Adrenal gland (tissue), 9 donors: ENCODE measurements at regions not wholly inside any gene's neighbourhood (a gene's known extent, or its start where the extent isn't known, plus 50 kb on each side); places are given as distances from the start of the nearest gene placed in this dataset.

Experiments
- DNase-seq, 7 donors: peaks; one replicate each; pipeline ENCODE4 v3.0.0-alpha.2; 2019 to 2020
- H3K27ac ChIP-seq, 5 donors: fragments of 200-600 bp; sonication (generic) in 4 of 5; 1 replicate in 3 of 5; 2 replicates in 2 of 5; pipeline versions ENCODE4 v1.5.1 to v1.8.0; 2016 to 2020; ENCODE audit warnings: mild to moderate bottlenecking in 1 of 5
- H3K27me3 ChIP-seq: fragments of 200-600 bp; 2 replicates; pipeline ENCODE4 v1.8.0; 2021
- H3K36me3 ChIP-seq, 2 donors: fragments of 200-600 bp; replicated peaks in 1 of 2; 1 replicate in 1 of 2; 2 replicates in 1 of 2; pipeline versions ENCODE4 v1.5.1 to v1.8.0; 2018 to 2022
- H3K4me1 ChIP-seq, 2 donors: fragments of 200-600 bp; replicated peaks in 1 of 2; 1 replicate in 1 of 2; 2 replicates in 1 of 2; pipeline versions ENCODE4 v1.5.1 to v1.8.0; 2018 to 2021
- H3K4me3 ChIP-seq, 4 donors: fragments of 200-600 bp; sonication (generic) in 3 of 4; one replicate each; pipeline ENCODE4 v1.5.1; 2016 to 2018
- H3K9me3 ChIP-seq, 3 donors: fragments of 200-600 bp; sonication (generic) in 1 of 3; replicated peaks in 1 of 3; 1 replicate in 2 of 3; 2 replicates in 1 of 3; pipeline versions ENCODE4 v1.5.1 to v1.8.0; 2016 to 2021
- POLR2A ChIP-seq, 2 donors: fragments of 450-650 bp; IDR thresholded peaks; one replicate each; pipeline ENCODE4 v1.6.1; 2017; ENCODE audit warnings: antibody characterized with exemption in 2 of 2, mild to moderate bottlenecking in 2 of 2, moderate library complexity in 1 of 2
- WGBS, 4 donors: extraction: QIAGEN DNeasy Blood & Tissue Kit in 2 of 4; methylation state at CpG; one replicate each; pipeline versions ENCODE4 v1.1.5 to v1.1.7; 2013 to 2017; 5-methylcytosine and 5-hydroxymethylcytosine counted together
- intact Hi-C, 2 donors: fragments of 100-400 bp; cut with DNase I; formaldehyde crosslinking; loops; one replicate each; pipeline versions ENCODE4 v1.14.1 to v1.15.0; 2022 to 2023
- TF ChIP-seq, protein P1 (sequence below), 6 experiments: fragments of 450-650 bp in 4 of 6; fragments of 200-600 bp in 2 of 6; sonication (generic) in 1 of 6; IDR thresholded peaks; 1 replicate in 5 of 6; 2 replicates in 1 of 6; pipeline versions ENCODE4 v1.5.1 to v1.8.0; 2016 to 2021; ENCODE audit warnings: antibody characterized with exemption in 6 of 6, mild to moderate bottlenecking in 2 of 6, moderate library complexity in 1 of 6
- donor health status: healthy with polysubstance abuse.
- donor health status: Bipolar disorder and iron deficiency.
- donor health status: DM: yes; HTN: yes; CAD: no.
- donor health status: DM: no; HTN: no; CAD: no.
- donor health status: DM: no; HTN: no; CAD: no.

GRCh38 chr16:73142053-73142854 is 94.3 kb upstream of the ZFHX3 start:
- TF ChIP-seq POLR2A (IDR thresholded peaks at IDR 0.05), result no peak
- Histone ChIP-seq H3K9me3 (no peaks in the 10 kb centered on the region), H3K27ac (no peak overlapping the region), H3K4me3 (no peak overlapping the region), H3K4me1 (peaks cover 0 to 16% of the 10 kb centered on the region in 2 donors), H3K27me3 (no peaks in the 10 kb centered on the region), H3K36me3 (no peaks in the 10 kb centered on the region)
- peak in 2 of 7 donors; percentile 22 to 39 for DNase-seq
- intact Hi-C loops, result no loop called here
- WGBS, 4 donors, result 66 to 74% (median 71%) methylated on average over 9 of the region's 9 CpGs

DNA sequence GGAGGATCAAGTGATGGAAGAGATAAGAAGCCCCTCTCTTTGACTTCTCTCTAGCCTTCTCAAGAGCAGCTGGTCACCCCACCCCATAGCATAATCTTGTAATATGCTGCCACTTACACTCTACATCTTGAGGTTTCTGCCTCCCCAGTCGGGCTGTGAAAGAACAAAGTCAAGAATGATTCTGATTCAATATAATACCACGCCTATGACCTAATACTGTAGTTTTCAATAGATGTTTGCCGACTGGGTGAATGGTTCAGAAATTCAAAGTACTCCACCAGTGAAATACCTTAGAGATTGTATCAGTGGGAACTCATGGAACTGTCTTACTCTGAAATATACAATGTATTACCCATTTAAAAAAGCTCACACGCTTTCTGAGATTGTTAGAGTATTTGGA is 93.0 kb upstream of the ZFHX3 start:
- intact Hi-C loops, result no loop called here
- H3K27ac ChIP-seq, result no peak overlapping the region
- 89 to 96% (median 90%) methylated on average over 4 of the region's 4 CpGs for WGBS, 4 donors
- no peak for TF ChIP-seq POLR2A (IDR thresholded peaks at IDR 0.05)
- TF ChIP-seq, protein P1, sequence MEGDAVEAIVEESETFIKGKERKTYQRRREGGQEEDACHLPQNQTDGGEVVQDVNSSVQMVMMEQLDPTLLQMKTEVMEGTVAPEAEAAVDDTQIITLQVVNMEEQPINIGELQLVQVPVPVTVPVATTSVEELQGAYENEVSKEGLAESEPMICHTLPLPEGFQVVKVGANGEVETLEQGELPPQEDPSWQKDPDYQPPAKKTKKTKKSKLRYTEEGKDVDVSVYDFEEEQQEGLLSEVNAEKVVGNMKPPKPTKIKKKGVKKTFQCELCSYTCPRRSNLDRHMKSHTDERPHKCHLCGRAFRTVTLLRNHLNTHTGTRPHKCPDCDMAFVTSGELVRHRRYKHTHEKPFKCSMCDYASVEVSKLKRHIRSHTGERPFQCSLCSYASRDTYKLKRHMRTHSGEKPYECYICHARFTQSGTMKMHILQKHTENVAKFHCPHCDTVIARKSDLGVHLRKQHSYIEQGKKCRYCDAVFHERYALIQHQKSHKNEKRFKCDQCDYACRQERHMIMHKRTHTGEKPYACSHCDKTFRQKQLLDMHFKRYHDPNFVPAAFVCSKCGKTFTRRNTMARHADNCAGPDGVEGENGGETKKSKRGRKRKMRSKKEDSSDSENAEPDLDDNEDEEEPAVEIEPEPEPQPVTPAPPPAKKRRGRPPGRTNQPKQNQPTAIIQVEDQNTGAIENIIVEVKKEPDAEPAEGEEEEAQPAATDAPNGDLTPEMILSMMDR (IDR thresholded peaks at IDR 0.05), result no peak
- DNase-seq, result no peak
- no peaks in the 10 kb centered on the region for H3K9me3 ChIP-seq
- H3K36me3 ChIP-seq, result no peaks in the 10 kb centered on the region
- H3K27me3 ChIP-seq, result no peaks in the 10 kb centered on the region
- no peak overlapping the region for H3K4me3 ChIP-seq
- H3K4me1 ChIP-seq, result peaks cover 0 to 15% of the 10 kb centered on the region in 2 donors

- H3K4me3 ChIP-seq, result no peak overlapping the region
- DNase-seq, result no peak
- 77 to 78% (median 78%) methylated on average over 7 of the region's 7 CpGs for WGBS, 4 donors
These were observed 83.4 kb upstream of the ZFHX3 start for GRCh38 chr16:73131156-73131862.

DNA sequence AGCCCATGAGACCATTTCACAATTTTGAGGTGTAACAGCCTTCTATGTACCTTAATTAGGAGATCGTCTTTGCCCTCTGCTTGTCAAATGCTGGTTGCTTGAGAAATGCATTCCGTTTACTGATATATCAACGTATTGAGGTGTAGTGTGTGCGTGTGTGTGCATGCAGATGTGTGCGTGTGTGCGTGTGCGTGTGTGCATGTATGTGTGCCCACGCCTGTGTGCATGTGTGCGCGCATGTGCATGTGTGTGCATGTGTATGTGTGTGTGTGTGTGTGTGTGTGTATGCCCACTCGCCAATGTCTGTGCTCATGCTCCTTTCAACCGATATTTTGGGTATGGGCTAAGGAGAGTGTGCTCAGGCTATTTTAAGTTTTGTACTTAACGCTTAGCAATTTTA is 81.5 kb upstream of the ZFHX3 start:
- 93 to 97% (median 94%) methylated on average over 13 of the region's 13 CpGs for WGBS, 4 donors
- intact Hi-C loops, result no loop called here
- no peaks in the 10 kb centered on the region for H3K4me1 ChIP-seq
- H3K27me3 ChIP-seq, result no peaks in the 10 kb centered on the region
- H3K27ac ChIP-seq, result no peak overlapping the region
- H3K9me3 ChIP-seq, result no peaks in the 10 kb centered on the region
- no peak overlapping the region for H3K4me3 ChIP-seq
- TF ChIP-seq POLR2A (IDR thresholded peaks at IDR 0.05), result no peak
- TF ChIP-seq, protein P1 (IDR thresholded peaks at IDR 0.05), result no peak
- H3K36me3 ChIP-seq, result no peaks in the 10 kb centered on the region
- DNase-seq, result no peak

More at GRCh38 chr16:73131156-73131862, 83.4 kb upstream of the ZFHX3 start:
- no peaks in the 10 kb centered on the region for H3K9me3 ChIP-seq
- no peaks in the 10 kb centered on the region for H3K27me3 ChIP-seq
- TF ChIP-seq, protein P1 (IDR thresholded peaks at IDR 0.05), result no peak
- H3K27ac ChIP-seq, result no peak overlapping the region
- H3K4me1 ChIP-seq, result no peaks in the 10 kb centered on the region
- no peaks in the 10 kb centered on the region for H3K36me3 ChIP-seq
- intact Hi-C loops, result no loop called here
